ENCODE measurements at regions not wholly inside any gene's neighbourhood (a gene's known extent, or its start where the extent isn't known, plus 50 kb on each side); places are given as distances from the start of the nearest gene placed in this dataset.

DNA sequence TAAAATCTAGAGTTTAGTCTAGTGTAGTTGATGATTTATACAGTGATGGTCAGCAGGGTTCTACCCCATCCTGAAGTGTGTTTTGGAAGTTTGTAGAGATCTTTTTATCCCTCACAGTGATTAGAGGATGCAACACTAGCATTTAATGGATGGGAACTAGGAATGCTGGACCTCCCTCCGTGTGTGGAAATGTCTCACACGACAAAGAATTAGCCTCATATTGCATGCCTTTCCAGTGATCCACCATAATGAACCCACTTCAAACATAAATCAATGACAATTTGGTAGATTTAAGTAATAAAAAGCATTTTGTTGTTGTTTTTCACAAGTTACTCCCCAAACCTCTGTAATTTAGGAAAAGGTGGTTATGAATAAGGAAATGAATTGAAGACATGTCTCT lies 82.5 kb upstream of the LMNB1 start:
- TF ChIP-seq, protein P1, sequence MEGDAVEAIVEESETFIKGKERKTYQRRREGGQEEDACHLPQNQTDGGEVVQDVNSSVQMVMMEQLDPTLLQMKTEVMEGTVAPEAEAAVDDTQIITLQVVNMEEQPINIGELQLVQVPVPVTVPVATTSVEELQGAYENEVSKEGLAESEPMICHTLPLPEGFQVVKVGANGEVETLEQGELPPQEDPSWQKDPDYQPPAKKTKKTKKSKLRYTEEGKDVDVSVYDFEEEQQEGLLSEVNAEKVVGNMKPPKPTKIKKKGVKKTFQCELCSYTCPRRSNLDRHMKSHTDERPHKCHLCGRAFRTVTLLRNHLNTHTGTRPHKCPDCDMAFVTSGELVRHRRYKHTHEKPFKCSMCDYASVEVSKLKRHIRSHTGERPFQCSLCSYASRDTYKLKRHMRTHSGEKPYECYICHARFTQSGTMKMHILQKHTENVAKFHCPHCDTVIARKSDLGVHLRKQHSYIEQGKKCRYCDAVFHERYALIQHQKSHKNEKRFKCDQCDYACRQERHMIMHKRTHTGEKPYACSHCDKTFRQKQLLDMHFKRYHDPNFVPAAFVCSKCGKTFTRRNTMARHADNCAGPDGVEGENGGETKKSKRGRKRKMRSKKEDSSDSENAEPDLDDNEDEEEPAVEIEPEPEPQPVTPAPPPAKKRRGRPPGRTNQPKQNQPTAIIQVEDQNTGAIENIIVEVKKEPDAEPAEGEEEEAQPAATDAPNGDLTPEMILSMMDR (IDR thresholded peaks at IDR 0.05), result no peak
- TF ChIP-seq POLR2A (IDR thresholded peaks at IDR 0.05), result no peak
